ENCODE measurements at regions not wholly inside any gene's neighbourhood (a gene's known extent, or its start where the extent isn't known, plus 50 kb on each side); places are given as distances from the start of the nearest gene placed in this dataset.

DNA sequence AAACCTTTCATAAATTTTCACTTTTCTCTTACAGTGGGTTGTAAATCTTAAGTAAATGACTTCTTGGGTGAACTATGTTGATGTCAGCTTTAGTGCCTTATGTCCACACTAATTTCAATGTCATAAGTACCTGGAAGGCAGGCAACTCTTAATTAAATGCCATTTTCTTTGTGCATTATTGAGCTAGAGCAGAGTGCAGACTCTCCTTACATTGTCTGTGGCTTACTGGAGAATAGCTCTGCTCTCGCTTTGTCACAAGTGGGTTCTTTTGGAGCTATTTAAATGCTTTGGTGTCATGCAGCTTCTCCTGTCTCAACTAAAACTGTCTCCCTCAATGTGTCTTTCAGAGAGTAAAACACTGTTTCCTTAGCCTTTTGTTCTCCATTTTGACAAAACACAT lies 411.6 kb downstream of the STIM2 start:
- no peak for DNase-seq

DNA sequence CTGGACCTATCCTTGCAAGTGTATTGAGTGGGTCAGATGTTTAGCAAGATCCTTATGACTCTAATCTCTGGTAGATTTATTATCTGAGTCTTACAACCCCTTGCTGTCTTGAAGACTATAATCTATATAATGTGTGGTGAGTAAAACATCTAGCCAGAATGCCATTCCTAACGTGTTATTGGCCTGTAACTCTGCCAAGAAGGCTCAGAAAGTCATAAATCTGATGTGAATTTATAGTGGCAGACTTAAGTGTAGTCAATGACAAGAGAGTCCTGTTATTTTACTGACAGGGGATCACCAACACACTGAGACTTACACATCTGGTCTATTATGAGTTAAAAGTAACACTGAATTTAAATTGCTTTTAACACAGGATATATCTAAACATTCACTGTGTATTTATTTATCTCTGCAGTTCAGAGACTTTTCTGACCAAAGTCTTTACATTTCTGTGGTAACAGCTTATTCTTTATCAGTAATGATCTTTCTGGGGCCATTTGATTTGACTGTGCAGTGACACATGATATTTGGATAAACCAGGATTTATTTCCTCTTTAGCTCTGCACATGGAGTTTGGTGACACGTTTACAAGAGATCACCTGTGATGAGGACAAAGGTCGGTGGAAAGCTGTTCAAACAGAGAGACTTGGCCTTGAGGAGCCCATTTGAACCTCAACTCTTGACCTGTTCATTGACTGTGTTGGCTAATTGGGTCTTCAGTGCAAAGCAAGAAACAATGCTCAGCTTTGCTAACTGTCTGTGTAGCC lies 415.8 kb downstream of the STIM2 start:
- no peak for DNase-seq

DNA sequence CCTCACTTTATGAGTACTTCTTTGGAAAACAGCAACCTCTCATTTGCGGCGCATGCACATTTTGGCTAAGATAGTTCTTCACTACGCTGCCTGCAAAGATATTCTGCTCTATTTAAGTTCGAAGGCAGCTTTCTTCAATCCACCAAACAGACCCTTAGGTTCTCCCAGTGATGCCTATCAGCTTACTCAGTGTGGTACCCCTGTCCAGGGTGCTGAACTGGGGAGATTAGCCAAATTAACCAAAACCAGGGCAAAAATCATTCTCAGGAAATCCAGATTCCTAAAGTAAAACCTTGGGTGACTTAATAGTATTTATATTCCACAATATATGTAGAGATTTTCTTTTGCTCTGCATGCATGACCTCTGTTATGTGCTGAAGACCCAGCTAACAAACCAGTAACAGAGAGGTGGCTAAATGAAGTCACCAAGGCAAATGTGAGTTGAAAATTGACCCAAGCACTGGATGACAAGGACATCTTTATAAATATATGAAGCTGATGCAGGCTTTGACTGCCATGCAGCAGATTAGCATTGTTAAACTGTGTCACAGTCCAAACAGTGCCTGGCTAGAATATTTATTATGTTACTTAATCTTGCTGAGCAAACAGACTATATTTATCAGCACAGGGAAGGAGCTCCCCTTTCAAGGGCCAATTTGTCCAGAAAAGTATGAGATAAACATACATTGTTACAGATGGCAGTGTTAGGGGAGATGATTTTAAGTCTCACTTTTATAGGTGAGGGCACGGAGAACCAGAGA lies 418.2 kb downstream of the STIM2 start:
- DNase-seq, result peak in 1 of 2 donors; percentile 1

DNA sequence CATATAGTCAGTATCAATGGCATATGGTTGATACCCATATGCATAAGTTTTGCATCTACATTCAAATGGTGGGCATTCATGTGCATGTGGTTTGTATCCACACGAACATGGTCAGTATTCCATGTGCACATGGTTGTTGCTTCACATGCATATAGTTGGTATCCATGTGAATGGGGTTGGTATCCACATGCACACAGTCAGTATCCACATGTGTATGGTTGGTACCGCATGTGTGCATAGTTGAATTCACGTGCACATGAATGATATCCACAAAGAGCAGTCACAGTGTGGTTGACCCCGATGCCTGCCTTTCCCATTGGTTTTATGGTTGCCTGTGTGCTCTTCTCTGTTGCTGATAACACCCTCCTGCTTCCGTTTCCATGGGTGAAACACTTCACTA lies 427.9 kb downstream of the STIM2 start:
- DNase-seq, result no peak

DNA sequence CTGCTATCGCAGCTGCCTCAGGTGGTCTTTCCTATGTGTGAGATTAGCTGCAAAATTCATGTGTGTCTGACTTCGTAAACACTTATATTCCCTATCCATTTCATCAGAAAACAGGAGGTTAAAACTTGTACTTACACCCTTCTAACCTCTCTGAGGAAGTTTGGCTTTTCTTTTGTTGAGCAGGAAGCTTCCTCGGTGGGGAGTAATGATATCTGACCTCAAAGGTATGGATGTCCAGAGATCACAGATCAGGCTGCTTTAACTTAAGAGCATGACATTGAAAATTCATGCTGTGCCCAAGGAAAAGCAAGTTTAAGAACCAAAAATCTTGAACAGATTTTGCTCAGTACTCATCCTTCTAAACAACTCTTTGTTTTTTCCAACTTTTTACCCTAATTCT lies 429.1 kb downstream of the STIM2 start:
- no peak for DNase-seq

DNA sequence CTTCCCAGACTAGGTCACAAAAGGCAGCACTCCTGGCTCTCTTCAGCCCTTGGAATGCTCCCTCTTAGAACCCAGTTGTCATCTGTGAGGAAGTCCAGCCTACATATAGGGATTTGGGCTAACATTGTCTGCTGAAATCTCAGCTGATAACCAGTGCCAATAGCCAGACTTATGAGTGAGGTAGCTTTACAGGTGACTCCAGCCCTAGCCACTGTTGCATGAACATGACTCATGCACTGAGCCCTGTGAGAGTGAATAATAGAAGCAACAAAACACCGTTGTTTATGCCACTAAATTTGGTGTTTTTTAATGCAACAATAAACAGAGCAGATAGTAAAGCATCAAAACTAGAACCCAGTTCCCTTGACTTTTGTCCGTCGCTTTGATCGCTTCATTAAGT lies 433.2 kb downstream of the STIM2 start:
- DNase-seq, result no peak

DNA sequence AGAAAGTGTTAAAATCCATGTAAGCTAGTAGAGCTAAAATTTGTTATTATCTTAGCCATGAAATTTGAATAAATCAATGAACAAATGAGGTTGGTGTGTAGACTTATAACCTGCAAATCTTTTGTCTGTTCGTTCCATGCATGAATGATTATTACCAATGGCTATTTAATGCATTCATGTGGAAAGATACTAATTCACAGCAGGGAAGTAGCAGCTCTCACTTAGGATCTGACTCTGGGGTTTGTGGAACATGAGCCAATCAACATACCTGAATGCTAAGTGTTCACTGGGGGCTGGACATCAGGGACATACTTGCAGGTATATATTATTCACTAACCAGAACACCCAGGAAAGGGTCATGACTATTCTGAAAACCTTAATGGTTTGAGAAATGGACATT lies 444.1 kb downstream of the STIM2 start:
- no peak for DNase-seq

DNA sequence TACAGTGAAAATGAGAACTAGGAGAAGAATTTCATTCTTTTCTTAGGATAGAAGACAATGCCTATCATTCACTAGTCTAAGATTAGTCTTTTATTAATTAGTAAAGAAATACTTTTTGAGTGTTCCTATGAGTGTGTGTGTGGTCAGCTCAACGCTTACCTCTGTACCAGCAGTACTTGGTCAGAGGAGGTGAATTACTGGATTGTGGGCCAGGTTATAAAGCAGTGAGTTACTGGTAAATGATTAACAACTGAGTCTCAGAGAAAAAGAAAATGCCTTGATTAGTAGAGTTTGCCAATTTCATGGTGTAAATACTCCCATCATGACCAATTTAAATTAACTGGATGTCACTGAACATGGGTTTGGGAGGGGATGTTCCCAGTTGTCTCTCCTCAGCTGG lies 444.6 kb downstream of the STIM2 start:
- DNase-seq, result no peak

DNA sequence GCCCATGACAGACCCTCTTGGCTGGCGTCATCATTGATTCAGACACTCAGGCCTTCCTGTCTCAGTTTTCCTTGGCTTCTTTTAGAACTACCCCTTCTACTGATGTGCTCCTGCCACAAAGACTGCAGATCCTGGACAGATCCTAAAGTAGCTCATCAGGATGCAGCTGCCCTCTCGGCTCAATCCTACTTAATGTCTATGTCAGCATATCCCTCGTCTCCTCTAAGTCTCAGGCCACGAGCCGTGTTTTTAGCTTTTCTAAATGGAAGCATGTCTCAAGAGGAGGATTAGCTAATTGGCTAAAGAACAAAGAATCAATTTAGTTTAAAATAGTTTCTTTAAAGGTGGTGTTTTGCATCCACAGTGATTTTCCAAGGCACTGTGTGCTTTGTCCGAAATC lies 447.7 kb downstream of the STIM2 start:
- DNase-seq, result no peak

DNA sequence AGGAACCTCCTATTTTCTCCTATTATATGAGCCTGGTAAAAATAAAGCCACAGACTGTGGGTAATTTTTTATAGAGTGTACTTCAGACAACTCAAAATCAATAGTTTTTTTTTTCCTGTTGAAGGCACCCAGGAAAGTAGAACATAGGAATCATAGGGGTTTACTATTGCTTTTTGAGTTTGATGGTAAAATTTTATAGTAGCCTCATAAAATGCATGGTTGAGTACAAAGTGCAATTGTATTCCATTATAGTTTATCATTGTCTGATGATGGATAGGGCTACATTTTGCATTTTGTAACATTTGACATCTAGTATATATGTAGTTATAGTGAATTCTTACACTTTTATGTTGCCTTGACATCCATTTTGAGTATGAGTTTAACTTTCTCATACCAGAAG lies 455.0 kb downstream of the STIM2 start:
- DNase-seq, result no peak

DNA sequence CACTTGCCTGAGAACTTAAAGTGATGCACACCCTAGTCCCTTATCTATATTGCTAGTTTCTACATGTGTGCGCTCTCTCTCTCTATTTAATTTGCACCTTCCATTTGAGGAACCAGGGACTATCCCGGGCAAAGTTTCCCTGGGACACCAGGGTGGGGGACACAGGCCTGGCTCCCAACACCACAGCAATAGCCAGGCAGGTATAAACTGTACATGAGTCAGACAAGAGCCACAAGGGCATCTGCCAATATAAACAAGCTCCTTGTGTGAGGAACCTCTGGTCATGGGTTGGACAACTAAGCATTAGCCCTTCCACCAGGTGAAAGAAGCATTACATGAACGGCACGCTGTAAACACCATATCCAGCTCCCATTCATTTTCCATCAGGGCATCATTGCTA lies 455.5 kb downstream of the STIM2 start:
- no peak for DNase-seq

DNA sequence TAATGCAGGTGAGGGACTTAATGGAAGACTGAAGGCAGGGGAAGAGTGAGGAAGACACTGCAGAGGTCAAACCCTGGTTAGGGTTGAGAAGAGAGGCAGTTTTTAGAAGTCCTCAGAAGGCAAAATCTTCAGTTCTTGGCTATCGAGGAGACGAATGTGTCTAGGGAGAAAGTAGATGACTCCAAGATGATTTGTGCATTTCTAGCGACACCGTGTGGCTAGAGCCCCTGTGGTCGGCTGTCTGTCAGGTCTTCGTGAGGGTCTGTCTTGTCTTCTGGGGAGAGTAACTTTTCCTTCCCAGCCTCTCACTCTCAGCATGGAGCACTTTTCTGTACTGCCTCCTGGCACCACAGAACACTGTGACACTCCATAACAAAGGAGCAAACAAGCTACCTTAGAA lies 458.1 kb downstream of the STIM2 start:
- DNase-seq, result peak in 1 of 2 donors; percentile 1

DNA sequence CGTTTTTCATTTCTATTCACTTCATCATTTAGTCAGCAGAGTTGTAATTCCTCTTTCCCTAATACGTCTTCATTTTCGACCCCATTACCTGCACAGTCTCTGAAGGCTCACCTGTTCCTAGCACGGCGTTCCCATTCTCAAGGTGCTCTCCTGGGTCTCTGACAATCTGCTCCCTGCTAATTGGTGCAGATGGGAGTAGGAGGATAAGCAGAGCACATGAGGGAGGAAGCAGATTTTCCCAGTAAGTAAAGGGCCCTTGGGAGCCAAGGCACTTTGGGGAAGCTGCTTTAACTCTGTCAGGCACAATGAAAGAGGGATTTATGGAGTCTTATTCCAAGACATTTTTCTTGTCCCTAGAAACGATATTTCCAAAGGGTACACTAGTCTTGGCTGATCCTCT lies 466.4 kb downstream of the STIM2 start:
- no peak for DNase-seq

DNA sequence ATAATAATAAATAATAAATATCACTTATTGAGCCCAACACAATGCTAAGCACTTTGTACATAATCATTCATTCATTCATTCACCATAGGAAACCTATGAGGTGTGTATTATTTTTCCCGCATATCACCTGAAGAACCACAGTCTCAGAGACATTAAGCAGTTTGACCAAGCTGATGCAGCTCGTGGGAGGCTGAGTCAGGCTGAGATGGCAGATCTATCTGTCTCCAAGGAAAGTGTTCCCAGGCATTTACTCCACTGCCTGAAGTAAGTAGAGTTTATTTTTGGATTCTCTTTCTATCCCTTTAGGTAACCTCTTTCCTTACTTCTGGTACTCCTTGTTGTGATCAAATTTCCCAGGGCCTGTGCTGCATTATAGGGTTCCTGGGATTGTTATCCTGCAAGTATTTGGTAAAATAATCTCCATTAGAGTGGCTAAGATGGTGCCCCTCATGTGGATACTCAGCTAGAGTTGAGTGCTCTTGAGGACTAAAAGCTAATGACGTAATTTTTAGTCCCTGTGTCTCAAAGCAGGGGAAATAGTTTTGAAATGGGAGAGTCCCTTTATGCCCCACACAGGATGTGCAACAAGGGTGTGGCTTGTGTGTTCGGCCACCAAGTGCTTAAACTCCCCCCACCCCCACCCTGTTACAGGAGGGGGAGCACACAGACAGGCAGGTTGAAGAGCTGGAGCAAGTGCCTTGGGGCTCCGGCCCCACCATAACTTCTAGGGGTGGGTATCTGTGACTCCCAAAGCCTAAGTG lies 467.0 kb downstream of the STIM2 start:
- no peak for DNase-seq

DNA sequence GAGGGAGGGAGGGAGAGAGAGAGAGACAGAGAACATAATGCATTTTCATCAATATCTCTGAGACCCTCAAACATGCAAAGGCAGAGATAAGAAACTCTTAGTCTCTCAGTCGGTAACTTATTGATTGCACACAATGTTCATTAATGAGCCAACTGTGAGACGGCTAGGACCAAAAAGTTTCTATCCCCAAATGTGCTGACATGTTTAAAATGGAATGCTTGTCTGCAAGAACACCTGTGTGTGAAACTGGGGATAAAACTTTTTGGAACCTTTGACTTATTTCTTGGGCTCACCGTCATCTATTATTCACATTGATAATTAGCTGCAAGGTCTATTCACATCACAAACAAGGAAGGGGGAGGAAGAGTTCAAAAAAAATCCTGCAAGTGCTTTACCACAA lies 477.9 kb downstream of the STIM2 start:
- no peak for DNase-seq

DNA sequence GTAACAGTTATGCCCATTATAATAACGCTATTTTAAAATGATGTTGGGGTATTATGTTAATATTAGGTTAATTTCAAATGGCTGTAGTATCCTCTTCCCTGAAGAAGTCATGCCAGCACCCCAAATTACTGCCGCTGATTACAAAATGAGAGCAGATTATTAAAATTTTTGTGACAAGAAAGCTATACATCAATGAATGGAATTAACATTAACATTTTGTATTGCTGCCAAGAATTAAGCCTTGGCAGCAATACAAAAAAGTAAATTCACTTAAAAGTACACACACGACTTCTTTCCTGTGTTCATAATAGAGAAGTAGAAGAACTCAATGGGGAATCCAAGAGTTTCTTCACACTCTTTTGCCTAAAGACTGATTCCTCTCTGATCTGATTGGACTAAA lies 482.8 kb downstream of the STIM2 start:
- DNase-seq, result no peak

DNA sequence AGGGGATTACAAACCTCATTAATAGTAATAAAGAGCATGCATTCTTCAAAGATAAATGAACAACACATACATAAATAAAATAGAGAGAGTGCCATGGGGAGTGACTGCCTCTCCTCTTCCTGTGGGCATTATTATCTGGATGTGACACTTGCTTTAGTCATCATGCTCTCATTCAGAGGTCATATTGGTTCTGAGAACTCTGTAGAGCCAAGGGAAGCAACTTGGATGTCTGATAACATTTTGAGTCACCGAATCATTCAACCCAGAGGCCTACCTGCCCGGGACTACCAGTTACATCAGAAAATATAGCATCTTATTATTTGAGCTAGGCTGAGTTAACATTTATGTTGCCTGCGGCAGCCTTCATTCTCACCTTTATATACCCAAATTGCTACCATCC lies 489.5 kb downstream of the STIM2 start:
- no peak for DNase-seq

DNA sequence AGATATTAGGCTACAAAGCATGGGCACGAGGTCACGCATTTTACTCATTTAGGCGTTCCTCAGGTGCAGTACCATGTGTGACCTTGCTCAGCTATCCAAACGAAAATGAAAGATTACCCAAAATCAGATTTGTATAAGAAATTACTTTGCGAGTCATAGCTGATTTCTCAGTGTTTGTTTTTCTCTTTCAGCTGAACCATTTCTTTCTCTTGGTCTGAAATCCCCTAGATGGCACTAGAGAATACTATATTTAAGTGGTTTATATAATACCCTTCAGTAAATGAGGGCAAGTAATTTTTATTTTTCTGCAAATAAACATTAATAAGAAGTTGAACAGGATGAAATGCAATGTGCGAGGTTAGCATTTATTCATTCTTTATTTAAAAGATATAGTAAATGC lies 496.6 kb downstream of the STIM2 start:
- DNase-seq, result no peak

DNA sequence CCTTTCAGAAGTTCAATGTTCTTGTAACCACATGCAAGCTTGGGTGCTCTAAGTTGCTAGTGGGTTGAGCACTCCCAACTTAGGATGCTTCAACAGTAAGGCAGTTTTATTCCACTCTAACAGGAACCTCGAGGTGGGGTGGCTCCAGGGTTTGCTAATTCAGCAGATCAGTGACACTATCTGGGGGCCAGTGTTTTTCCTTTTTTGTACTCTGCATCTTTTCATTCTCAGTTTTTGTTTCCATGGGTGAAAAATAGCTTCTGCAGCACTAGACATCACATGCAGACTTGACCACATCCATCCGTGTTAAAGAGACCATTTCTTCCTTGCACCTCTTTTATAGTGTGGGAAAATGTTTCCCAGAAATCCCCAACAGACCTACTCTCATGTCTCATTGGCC lies 497.6 kb downstream of the STIM2 start:
- DNase-seq, result no peak

DNA sequence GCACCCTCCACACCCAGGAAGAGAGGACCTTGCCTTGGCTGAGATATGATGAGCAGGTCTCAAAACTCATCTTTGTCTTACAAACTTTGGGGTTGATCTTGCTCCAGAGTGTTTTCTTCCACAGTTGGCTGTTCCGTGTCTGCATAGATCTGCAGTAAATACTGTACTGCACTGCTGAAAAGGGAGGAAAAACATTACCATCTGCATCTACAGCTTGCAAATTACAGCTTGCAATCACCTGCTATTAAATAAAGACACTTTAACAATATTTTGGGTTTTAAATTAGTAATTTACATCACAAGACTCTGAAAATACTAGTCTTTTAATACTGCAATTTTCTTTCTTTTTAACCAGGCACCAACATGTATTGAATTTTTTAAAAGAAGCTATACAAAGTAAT lies 499.5 kb downstream of the STIM2 start:
- no peak for DNase-seq

DNA sequence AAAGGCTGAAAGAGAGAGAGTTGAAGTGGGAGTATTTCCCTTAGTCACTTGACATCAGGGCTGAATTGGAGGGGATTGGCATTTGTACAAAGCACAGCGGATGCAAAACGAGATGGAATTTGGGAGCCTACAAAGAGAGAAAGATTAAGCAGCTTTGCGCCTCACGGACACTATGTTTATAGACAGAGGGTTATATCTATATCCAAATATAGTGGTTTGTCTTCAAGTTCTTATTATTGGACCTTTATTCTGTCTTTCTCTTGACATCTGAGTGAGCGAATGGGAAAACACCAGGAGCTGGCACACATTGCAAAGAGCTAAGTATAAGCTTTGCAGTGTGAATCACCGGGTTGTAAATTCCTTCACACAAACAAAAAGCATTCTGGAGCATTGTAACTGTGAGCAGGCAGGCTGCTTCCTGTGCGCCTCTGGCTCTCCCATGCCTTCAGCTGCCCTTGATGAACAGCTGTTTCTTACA lies 500.2 kb downstream of the STIM2 start:
- no peak for DNase-seq

DNA sequence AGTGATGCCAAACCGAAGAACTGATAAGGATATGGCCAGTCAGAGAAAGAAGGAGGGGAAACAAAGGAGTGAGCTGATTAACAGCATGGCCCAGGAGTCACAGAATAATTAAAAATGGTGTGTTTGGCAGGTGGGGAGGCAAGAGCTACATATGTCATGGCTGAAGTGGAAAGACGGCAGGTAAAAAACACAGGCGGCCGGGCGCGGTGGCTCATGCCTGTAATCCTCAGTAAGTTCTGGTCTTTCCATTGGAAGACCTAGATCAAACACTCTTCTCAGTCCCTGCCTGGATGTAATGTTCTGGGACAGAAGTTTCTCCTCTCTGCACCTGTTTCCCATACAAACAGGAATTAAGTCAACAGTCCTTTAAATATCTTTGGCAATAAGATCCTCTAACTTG lies 503.9 kb downstream of the STIM2 start:
- DNase-seq, result no peak

DNA sequence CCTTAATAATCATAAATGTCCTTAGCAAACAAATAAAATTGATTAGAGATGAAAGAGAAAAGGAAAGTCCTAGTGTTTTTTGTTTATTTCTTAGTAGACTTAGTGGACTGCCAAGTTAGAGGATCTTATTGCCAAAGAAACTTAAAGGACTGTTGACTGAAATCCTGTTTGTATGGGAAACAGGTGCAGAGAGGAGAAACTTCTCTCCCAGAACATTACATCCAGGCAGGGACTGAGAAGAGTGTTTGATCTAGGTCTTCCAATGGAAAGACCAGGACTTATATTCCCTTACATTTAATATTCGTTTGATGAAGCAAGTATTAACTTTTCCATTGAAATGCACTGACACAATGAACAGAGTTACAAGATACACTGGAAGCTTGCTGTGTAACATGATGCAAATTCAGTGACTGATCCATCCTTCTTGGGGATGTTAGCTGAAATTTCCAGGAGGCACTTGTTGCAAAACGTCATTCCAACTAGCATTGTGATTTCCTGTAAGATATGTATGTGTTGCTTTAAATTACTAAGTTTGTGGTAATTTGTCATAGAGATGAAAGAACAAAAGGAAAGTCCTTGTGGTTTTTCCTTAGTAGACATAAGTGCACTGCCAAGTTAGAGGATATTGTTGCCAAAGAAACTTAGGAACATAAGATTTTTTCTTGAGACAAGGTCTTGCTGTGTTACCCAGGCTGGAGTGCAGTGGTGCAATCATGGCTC lies 505.6 kb downstream of the STIM2 start:
- no peak for DNase-seq

All from stimulated activated CD4-positive, alpha-beta T cell treated with anti-CD3 and anti-CD28 coated beads, Interleukin-2, amount 100 ng/mL, for 48 hours (primary cell).